HEK293T (cell line): ENCODE measurements at regions not wholly inside any gene's neighbourhood (a gene's known extent, or its start where the extent isn't known, plus 50 kb on each side); places are given as distances from the start of the nearest gene placed in this dataset.

ENCODE experiments used
- CTCF ChIA-PET: fragments of 350-600 bp; formaldehyde crosslinking; extraction: SDS; loops from one replicate; lab custom pipeline; 2021; ENCODE audit warnings: antibody characterized with exemption, inconsistent platforms; lab: Yijun Ruan, JAX
- POLR2A ChIA-PET: fragments of 350-600 bp; formaldehyde crosslinking; extraction: SDS; loops from one replicate; lab custom pipeline; 2020; ENCODE audit warnings: antibody characterized with exemption, inconsistent platforms; lab: Yijun Ruan, JAX
- DNase-seq: peaks from one replicate; pipeline ENCODE4 v3.0.0; 2012; ENCODE audit warnings: mixed read lengths; ENCODE audit errors: extremely low spot score
- ARNT ChIP-seq: fragments of 450-650 bp; IDR thresholded peaks from 2 replicates; pipeline ENCODE4 v1.6.1; 2017; ENCODE audit warnings: mild to moderate bottlenecking
- BHLHE40 ChIP-seq: fragments of 450-650 bp; IDR thresholded peaks from 2 replicates; pipeline ENCODE4 v1.6.1; 2016; ENCODE audit warnings: mild to moderate bottlenecking, moderate library complexity, borderline replicate concordance
- CTBP1 ChIP-seq: fragments of 450-650 bp; IDR thresholded peaks from 2 replicates; pipeline ENCODE4 v1.6.1; 2016; ENCODE audit warnings: borderline replicate concordance
- ELF4 ChIP-seq: fragments of 450-650 bp; IDR thresholded peaks from 2 replicates; pipeline ENCODE4 v1.6.1; 2017; ENCODE audit warnings: antibody characterized with exemption
- FOXA1 ChIP-seq: fragments of 450-650 bp; IDR thresholded peaks from 2 replicates; pipeline ENCODE4 v1.6.1; 2016; ENCODE audit warnings: mild to moderate bottlenecking
- FOXK2 ChIP-seq: fragments of 450-650 bp; IDR thresholded peaks from 2 replicates; pipeline ENCODE4 v1.6.1; 2016; ENCODE audit warnings: mild to moderate bottlenecking
- FOXM1 ChIP-seq: fragments of 450-650 bp; IDR thresholded peaks from 2 replicates; pipeline ENCODE4 v1.6.1; 2017; ENCODE audit warnings: mild to moderate bottlenecking, borderline replicate concordance
- HDGF ChIP-seq: fragments of 450-650 bp; IDR thresholded peaks from 2 replicates; pipeline ENCODE4 v1.6.1; 2017; ENCODE audit warnings: antibody characterized with exemption, borderline replicate concordance
- L3MBTL2 ChIP-seq: fragments of 450-650 bp; conservative IDR thresholded peaks from 2 replicates; pipeline ENCODE4 v1.6.1; 2016; ENCODE audit warnings: mild to moderate bottlenecking
- LEF1 ChIP-seq: fragments of 450-650 bp; IDR thresholded peaks from 2 replicates; pipeline ENCODE4 v1.6.1; 2017; ENCODE audit warnings: mild to moderate bottlenecking, borderline replicate concordance
- NFRKB ChIP-seq: fragments of 450-650 bp; IDR thresholded peaks from 2 replicates; pipeline ENCODE4 v1.6.1; 2016; ENCODE audit warnings: mild to moderate bottlenecking, moderate library complexity
- SP1 ChIP-seq: fragments of 450-650 bp; IDR thresholded peaks from 2 replicates; pipeline ENCODE4 v1.6.1; 2017
- SUZ12 ChIP-seq: fragments of 450-650 bp; IDR thresholded peaks from 2 replicates; pipeline ENCODE4 v1.6.1; 2016; ENCODE audit warnings: mild to moderate bottlenecking
- TARDBP ChIP-seq: fragments of 450-650 bp; IDR thresholded peaks from 2 replicates; pipeline ENCODE4 v1.6.1; 2016
- ZNF384 ChIP-seq: fragments of 450-650 bp; IDR thresholded peaks from 2 replicates; pipeline ENCODE4 v1.6.1; 2016
- TF ChIP-seq, protein P1 (sequence below): fragments of 450-650 bp; IDR thresholded peaks from 2 replicates; pipeline ENCODE4 v1.6.1; 2016

DNA sequence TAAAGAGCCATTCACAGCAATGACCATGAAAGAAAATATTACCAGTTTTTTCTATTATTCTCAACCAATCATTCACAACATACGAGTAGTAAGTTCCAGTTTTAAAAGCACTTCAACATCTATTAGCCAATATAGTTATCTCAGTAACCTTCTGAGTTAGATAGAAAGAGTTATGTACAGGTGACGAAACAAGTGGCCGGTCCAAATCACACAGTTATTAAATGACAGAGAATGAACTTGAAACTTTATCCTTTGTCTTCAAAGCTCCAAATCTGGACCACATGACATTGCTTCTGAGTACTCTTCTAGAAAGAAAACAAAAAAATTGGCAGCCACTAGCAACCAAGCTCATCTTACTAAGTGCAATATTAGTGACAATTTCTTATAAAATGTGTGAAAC, 393.8 kb downstream of the OMA1 start:
- TF ChIP-seq FOXA1 = no peak
- no peak for TF ChIP-seq SP1
- TF ChIP-seq LEF1 = no peak
- TF ChIP-seq FOXM1 = no peak
- TF ChIP-seq BHLHE40 = no peak
- no peak for TF ChIP-seq ELF4
- no peak for TF ChIP-seq NFRKB
- TF ChIP-seq TARDBP = no peak
- TF ChIP-seq L3MBTL2 = no peak
- no peak for TF ChIP-seq FOXK2
- no peak for TF ChIP-seq CTBP1
- no peak for TF ChIP-seq HDGF
- no peak for TF ChIP-seq ARNT
- TF ChIP-seq SUZ12 = no peak
- TF ChIP-seq, protein P1, sequence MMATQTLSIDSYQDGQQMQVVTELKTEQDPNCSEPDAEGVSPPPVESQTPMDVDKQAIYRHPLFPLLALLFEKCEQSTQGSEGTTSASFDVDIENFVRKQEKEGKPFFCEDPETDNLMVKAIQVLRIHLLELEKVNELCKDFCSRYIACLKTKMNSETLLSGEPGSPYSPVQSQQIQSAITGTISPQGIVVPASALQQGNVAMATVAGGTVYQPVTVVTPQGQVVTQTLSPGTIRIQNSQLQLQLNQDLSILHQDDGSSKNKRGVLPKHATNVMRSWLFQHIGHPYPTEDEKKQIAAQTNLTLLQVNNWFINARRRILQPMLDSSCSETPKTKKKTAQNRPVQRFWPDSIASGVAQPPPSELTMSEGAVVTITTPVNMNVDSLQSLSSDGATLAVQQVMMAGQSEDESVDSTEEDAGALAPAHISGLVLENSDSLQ = no peak
- TF ChIP-seq ZNF384 = no peak
- POLR2A ChIA-PET = no interaction called here
- CTCF ChIA-PET = interaction anchor here (0.9 to 1.4 kb wide), 2 partner anchors 11 to 180 kb away, joined by 3 to 4 read pairs; no protein-coding TSS in a partner anchor
- DNase-seq = no peak

DNA sequence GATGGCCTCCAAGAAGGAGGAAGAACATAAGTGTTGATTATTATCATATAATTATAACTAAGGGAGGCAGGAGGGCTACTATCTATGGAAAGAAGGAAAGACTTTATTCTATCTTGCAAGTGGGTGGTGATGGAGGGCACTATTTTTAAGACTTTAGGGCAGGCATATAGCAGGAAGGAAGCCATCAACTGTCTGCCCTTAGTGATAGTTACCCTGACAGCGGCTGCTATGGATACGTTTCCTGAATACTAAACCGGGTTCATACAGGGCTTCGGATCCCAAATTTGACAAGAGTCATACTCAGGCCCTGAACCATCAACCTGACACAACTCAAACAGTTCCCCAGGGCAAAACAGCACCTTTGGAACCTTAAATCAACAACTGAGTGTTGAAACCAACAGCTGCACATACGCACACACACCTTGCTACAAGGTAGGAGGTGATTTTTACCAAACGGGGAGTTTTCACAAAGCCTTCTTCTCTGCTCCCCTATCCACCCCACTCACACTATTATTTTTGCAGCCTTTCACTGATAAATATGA, 397.2 kb downstream of the OMA1 start:
- ChIA-PET CTCF (no interaction called here), POLR2A (no interaction called here)
- no peak for DNase-seq
- no peak for TF ChIP-seq FOXK2
- no peak for TF ChIP-seq L3MBTL2
- no peak for TF ChIP-seq NFRKB
- TF ChIP-seq, protein P1 = no peak
- TF ChIP-seq SP1 = no peak
- no peak for TF ChIP-seq FOXA1
- no peak for TF ChIP-seq FOXM1
- TF ChIP-seq HDGF = no peak
- TF ChIP-seq TARDBP = no peak
- no peak for TF ChIP-seq SUZ12
- TF ChIP-seq ZNF384 = no peak
- no peak for TF ChIP-seq ARNT
- TF ChIP-seq CTBP1 = no peak
- TF ChIP-seq ELF4 = no peak
- TF ChIP-seq BHLHE40 = no peak
- TF ChIP-seq LEF1 = no peak

DNA sequence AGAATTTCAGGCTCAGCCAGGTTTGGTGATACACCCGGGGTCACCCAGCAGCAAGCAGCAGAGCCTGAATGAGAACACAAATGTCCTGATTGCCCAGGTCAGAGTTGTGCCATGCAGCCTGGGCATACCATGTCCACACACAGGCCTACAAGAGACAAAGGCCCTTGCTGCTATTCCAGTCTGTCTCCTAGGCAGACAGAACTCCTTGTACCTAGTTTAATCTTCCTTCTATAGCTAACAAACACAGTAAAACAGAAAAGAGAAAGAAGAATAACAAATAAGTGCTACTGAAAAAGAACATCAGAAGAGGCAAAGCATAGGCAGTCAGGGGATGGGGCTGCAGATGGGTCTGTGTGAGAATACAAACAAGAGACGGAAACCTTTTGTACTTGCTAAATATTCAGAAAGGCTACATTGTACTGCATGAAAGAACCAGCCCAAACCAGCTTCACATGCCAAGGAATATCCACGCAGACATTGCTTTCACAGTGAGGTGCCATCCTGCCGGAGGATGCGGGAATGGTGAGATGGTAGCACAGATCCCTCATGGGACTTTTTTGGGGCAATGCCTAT, 401.7 kb downstream of the OMA1 start:
- ChIA-PET CTCF (no interaction called here), POLR2A (no interaction called here)
- no peak for DNase-seq

DNA sequence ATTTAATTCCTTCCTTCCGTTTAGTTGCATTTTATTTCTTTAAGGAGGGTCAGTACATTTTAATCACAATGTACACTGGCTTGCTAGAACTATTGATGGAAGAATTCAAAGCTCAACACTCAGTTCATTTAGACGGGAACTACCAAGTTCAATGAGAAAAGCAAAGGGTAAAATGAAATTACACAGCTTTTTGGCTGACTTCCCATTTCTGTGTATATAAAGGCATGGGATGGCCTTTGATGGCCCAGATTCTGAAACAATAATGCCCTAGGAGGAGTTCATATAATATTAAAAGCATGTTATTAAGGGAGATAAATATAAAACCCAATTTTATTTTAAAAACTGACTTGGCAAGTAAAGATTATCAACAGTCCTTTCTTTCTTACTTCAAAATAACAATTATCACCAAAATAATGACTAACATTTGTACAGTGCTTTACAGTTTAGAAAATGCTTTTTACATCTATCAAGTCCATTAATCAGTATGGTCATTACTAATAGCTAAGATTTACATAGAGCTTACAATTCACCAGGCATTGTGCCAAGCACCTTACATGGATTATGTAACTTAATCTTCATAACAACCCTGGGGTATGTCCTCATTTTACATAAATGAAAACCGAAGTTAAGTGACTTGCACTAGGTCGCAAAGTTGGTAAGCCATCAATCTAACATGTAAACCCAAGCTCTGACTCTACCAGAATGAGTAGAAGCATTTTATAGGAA, 402.4 kb downstream of the OMA1 start:
- ChIA-PET POLR2A (no interaction called here), CTCF (no interaction called here)
- DNase-seq = no peak
- TF ChIP-seq, protein P1 = no peak
- no peak for TF ChIP-seq HDGF
- no peak for TF ChIP-seq TARDBP
- TF ChIP-seq FOXK2 = no peak
- TF ChIP-seq FOXM1 = no peak
- TF ChIP-seq ELF4 = no peak

More for the DNA sequence above, 401.7 kb downstream of the OMA1 start:
- no peak for TF ChIP-seq ELF4
- TF ChIP-seq, protein P1 = no peak
- no peak for TF ChIP-seq TARDBP
- TF ChIP-seq ARNT = no peak
- TF ChIP-seq SUZ12 = no peak
- TF ChIP-seq FOXA1 = no peak
- TF ChIP-seq CTBP1 = no peak
- no peak for TF ChIP-seq L3MBTL2
- no peak for TF ChIP-seq LEF1
- no peak for TF ChIP-seq FOXM1
- no peak for TF ChIP-seq SP1

DNA sequence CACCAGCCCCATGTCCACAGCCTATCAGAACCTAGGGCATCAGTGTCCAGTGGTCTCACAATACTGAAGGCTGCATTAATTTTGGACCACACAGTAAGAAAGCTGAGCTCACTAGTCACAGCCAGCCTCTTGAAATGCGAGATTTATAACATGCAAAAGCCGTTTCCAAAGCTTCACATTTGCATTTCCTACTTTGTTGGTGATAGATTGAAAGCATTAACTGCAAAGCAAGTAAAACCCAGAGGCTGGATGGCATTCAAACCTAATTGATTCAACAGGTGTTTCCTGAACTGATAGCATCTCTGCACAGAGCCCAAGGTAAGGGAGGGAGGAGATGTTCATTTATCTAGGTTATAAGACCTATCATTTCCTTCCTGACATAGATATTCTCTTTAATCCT, 410.1 kb downstream of the OMA1 start:
- no peak for DNase-seq
- ChIA-PET CTCF (no interaction called here), POLR2A (no interaction called here)
- TF ChIP-seq SUZ12 (no peak), FOXA1 (no peak), ZNF384 (no peak), NFRKB (no peak), CTBP1 (no peak)
- TF ChIP-seq, protein P1 = no peak
